Colonic mucosa (tissue), 4 donors: ENCODE measurements at regions not wholly inside any gene's neighbourhood (a gene's known extent, or its start where the extent isn't known, plus 50 kb on each side); places are given as distances from the start of the nearest gene placed in this dataset.

Source experiments
- DNase-seq: peaks from one replicate; pipeline ENCODE4 v3.0.0-alpha.2; 2020
- H3K27ac ChIP-seq: fragments of 200-600 bp; one replicate; pipeline ENCODE4 v1.8.0; 2021
- H3K27me3 ChIP-seq: fragments of 200-600 bp; one replicate; pipeline ENCODE4 v1.8.0; 2021
- H3K36me3 ChIP-seq: fragments of 200-600 bp; one replicate; pipeline ENCODE4 v1.8.0; 2021
- H3K4me1 ChIP-seq: fragments of 200-600 bp; one replicate; pipeline ENCODE4 v1.8.0; 2021; ENCODE audit warnings: mild to moderate bottlenecking
- H3K4me3 ChIP-seq: fragments of 200-600 bp; one replicate; pipeline ENCODE4 v1.8.0; 2021
- H3K9ac ChIP-seq, 2 donors: one replicate each; pipeline ENCODE4 v1.7.0; 2013; ENCODE audit warnings: control low read depth in 2 of 2, low read depth in 2 of 2, low read length in 2 of 2
- H3K9me3 ChIP-seq: fragments of 200-600 bp; one replicate; pipeline ENCODE4 v1.8.0; 2021
- CTCF ChIP-seq: fragments of 200-600 bp; IDR thresholded peaks from one replicate; pipeline ENCODE4 v1.8.0; 2022; ENCODE audit warnings: antibody characterized with exemption, mild to moderate bottlenecking
- intact Hi-C: fragments of 100-400 bp; cut with DNase I; formaldehyde crosslinking; loops from one replicate; pipeline ENCODE4 v1.14.1; 2022
- donor health status: healthy.
- donor health status: DM: no; HTN: no; CAD: no.
- donor health status: DM: no; HTN: no; CAD: no.

GRCh38 chr5:110092955-110093785, 403.4 kb downstream of the MAN2A1 start:
- Histone ChIP-seq H3K9ac (no peak overlapping the region), H3K4me1 (no peaks in the 10 kb centered on the region), H3K27ac (no peak overlapping the region), H3K9me3 (no peaks in the 10 kb centered on the region), H3K27me3 (no peaks in the 10 kb centered on the region), H3K4me3 (no peak overlapping the region), H3K36me3 (no peaks in the 10 kb centered on the region)
- DNase-seq: no peak
- TF ChIP-seq CTCF: no peak
- intact Hi-C loops: no loop called here

GRCh38 chr5:110094109-110094508, 404.4 kb downstream of the MAN2A1 start:
- intact Hi-C loops: no loop called here
- TF ChIP-seq CTCF: no peak
- H3K9me3 ChIP-seq: no peaks in the 10 kb centered on the region
- H3K27ac ChIP-seq: no peak overlapping the region
- DNase-seq: no peak
- no peaks in the 10 kb centered on the region for H3K36me3 ChIP-seq
- no peak overlapping the region for H3K4me3 ChIP-seq
- H3K9ac ChIP-seq: no peak overlapping the region
- no peaks in the 10 kb centered on the region for H3K27me3 ChIP-seq
- no peaks in the 10 kb centered on the region for H3K4me1 ChIP-seq

- H3K27ac ChIP-seq: no peak overlapping the region
- H3K4me3 ChIP-seq: no peak overlapping the region
- no peaks in the 10 kb centered on the region for H3K4me1 ChIP-seq
- no peaks in the 10 kb centered on the region for H3K9me3 ChIP-seq
- intact Hi-C loops: no loop called here
- no peak for TF ChIP-seq CTCF
- no peak overlapping the region for H3K9ac ChIP-seq
- DNase-seq: no peak
- no peaks in the 10 kb centered on the region for H3K36me3 ChIP-seq
- H3K27me3 ChIP-seq: no peaks in the 10 kb centered on the region
Observed at GRCh38 chr5:110094548-110094947, 404.8 kb downstream of the MAN2A1 start.

GRCh38 chr5:110096419-110096818, 406.7 kb downstream of the MAN2A1 start:
- H3K4me3 ChIP-seq: no peak overlapping the region
- H3K4me1 ChIP-seq: no peaks in the 10 kb centered on the region
- intact Hi-C loops: no loop called here
- TF ChIP-seq CTCF: no peak
- H3K9me3 ChIP-seq: no peaks in the 10 kb centered on the region
- H3K9ac ChIP-seq: no peak overlapping the region
- no peak for DNase-seq
- H3K36me3 ChIP-seq: no peaks in the 10 kb centered on the region
- H3K27me3 ChIP-seq: no peaks in the 10 kb centered on the region
- H3K27ac ChIP-seq: no peak overlapping the region

- no peak for TF ChIP-seq CTCF
- intact Hi-C loops: no loop called here
- no peaks in the 10 kb centered on the region for H3K36me3 ChIP-seq
Observed at GRCh38 chr5:110099572-110099971, 409.8 kb downstream of the MAN2A1 start.

More at GRCh38 chr5:110099572-110099971, 409.8 kb downstream of the MAN2A1 start:
- Histone ChIP-seq H3K9me3 (no peaks in the 10 kb centered on the region), H3K4me1 (no peaks in the 10 kb centered on the region), H3K4me3 (no peak overlapping the region), H3K27ac (no peak overlapping the region), H3K9ac (no peak overlapping the region), H3K27me3 (no peaks in the 10 kb centered on the region)
- DNase-seq: no peak
